ENCODE measurements at regions not wholly inside any gene's neighbourhood (a gene's known extent, or its start where the extent isn't known, plus 50 kb on each side); places are given as distances from the start of the nearest gene placed in this dataset.
"Not testable (repeated sequence)": the region's sequence is repeated elsewhere in the genome, so short reads cannot be mapped to it uniquely, and the experiment has no call there.

DNA sequence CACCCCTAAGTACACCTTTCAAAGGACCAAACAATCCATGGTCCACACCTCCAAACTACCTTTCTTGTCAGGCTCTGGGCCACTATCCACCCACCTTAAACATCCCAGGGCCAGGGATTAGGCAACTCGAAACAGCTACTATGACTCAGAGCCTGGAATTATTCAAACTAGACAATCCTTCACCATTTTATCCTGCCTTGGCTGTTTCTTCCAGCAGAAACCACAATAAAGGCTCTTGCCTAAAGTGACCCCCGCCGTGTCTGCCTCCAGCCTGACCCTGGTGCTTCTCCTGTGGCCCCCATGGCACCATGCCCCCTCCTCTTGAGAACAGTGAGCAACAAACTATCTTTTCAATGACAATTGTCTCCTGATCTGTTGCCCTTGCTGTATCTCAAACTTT is 195.5 kb downstream of the EPM2A start:
- DNase-seq: no peak

DNA sequence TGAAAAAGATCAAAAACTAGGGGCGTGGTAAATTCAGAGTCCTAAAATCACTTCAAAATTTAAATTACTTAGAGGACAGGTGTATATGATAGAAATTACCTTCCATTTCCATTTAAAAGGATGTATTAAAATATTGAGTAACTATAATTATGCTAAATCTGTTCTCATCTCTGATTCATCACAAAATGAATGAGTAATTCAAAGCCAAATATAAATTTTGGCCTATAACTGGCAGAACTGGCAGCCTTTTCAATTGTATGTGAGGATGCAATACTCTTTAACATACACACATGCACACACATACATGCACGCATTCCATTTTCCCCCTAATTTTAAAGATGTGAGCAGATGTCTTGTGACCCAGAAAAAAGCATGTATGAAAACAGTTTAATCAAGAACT is 194.6 kb downstream of the EPM2A start:
- no peak for DNase-seq

DNA sequence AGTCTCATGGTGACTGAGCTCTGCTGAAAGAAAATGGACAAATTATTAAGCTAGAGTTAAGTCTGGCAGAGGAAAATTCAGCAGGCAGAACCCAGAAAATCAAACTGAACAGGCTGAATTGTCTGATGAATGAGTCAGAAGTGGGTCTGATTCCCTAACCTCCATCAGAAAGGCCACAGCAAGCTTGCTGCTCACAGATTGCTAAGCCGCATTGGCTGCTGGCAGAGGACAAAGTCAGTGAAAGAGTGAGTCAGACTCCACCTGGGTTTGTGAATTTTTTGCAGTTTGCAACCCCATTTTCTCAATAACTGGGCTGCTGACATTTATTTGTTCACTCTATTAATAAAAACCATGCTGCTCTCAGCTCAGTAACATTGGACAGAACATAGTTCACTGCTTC is 191.3 kb downstream of the EPM2A start:
- DNase-seq: no peak

DNA sequence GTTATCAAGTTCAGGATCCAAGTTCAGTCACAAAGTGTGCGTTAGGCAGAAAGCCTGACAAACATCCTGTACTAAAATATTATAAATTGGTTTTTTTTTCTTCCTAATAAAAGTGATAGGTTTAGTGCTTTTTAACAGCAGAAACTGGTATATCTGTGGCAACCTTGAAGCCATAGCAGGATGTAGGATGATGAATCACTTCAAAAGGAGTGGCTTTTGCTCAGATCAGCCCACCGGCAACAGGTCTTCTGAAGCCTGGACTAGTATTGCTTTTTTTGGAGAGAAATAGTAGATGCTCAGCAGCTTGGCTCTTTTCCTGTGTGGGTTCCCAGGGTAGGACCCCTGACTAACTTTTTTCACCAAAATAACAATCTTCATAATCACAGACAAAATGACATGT is 190.8 kb downstream of the EPM2A start:
- no peak for DNase-seq

DNA sequence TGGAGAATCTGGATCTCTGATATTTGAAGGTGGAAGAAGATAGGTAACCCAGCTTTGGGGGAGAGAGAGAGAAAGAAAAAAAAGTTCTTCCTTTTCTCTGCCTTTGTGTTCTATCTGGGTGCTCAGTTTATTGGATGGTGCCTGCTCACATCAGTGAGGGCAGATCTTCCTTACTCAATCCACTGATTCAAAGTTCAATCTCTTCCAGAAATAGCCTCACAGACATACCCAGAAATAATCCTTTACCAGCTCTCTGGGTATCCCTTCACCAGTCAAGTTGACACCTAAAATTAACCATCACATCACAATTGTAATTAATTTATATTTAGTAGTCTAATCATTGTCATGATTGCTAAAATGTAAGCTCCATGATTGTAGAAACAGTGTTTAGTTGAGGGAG is 189.1 kb downstream of the EPM2A start:
- DNase-seq: no peak

DNA sequence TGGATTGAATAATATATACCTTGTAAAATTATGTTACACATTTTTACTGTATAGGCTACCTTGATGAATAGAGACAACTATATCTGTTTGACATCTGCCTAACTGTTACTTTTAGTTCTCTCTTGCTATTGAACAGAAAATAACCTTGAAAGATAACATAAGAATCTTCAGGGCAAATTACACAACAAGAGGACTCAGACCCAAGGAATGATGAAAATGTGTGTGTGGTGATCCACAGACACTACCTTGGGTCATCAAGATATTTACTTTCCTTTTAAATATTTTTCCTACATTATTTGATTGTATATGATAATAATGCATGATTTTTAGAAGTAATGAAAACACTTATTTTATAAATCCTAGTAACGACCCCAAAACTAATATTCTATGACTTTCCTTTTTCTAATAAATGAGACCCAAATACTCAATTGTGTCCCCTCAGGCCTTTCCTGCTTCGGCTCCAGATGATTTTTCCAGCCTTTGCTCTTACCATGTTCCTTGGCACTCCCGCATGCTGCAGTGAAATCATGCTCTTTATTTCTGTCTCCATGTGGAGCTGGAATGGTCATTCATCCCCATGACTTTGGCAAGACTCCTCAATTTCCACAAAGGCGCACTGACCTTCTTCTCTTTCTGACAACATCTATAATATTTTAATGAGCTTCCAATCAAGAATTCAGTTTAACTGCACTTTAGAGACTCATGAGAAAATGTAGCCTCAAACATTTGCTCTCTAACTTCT is 187.6 kb downstream of the EPM2A start:
- no peak for DNase-seq

DNA sequence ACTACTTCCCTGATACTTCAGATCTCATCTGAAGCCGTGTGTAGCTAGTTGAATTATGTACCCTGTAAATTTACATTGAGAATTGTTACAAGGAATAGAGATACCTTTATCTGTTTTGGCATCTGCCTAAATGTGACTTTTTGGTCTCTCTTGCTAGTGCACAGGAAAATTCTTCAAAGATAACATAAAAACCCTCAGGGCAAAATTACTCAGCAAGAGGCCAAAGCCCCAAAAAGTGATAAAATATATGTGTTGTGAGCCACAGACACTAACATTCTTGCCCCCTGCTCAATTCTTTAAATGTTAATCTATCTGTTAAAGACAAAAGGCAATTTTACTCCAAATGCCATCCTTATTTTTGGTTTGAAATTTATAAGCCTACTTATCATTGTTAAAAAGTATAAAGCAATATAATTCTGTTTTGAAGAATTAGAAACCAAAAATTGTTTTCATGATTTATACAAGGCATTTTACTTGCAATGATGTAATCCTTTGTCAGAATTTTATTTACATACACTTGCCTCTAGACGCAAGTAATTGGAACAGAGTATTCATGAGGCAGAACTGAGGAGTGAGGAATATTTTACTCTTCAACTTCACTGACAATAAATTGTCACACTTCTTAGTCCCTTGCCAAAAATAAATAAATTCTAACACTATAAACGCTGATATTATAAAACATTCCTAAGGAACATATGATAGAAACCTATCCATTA is 186.2 kb downstream of the EPM2A start:
- DNase-seq: no peak

DNA sequence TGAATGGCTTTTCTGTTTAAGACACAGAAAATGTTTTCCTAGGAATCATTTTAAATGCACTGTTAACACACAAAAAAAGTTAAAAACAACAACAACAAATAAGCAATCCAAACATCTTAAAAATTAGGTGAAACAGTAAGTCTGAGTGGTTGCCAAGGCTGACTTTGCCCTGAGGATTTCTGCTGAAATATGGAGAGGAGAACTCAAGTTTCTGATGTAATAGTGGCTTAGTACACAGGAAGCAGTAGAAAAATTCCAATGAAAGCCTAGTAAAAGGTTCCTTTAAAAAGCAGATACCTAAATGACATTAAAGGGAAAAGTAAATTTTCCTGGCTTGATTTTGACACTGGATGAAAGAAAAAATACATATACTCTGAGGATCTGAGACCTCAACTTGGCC is 184.2 kb downstream of the EPM2A start:
- no peak for DNase-seq

DNA sequence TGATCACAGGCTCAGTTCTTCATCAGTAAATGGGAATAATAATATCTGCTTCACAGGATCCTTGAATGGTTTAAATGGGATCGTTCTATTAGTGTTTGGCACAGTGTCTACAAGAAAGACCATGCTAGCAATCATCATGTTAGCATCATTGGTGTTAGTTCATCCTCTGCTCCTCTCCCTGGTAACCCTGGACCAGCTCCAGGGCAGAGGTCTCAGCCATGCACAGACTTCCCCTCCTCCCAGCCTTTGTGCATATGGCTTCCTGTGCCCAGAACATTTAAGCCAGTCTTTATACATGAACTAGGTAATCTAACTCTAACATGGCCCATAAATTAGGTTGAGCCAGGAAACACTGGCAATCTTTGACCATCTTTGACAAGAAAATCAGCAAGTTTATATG is 180.2 kb downstream of the EPM2A start:
- no peak for DNase-seq

DNA sequence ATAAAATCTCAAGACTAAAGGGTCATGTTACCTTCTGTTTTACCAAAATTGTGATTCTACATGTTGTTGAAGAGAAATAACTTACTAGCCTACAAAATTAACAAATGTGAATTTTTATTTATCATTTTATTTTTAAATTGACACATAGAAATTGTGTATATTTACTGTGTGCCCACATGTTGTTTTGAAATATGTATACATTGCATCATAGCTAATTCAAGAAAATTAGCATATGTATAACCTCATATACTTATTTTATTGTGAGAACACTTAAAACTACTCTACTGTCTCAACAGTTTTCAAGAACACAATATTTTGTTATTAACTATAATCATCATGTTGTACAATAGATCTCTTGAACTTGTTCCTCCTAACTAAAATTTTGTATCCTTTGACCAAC is 177.8 kb downstream of the EPM2A start:
- no peak for DNase-seq

DNA sequence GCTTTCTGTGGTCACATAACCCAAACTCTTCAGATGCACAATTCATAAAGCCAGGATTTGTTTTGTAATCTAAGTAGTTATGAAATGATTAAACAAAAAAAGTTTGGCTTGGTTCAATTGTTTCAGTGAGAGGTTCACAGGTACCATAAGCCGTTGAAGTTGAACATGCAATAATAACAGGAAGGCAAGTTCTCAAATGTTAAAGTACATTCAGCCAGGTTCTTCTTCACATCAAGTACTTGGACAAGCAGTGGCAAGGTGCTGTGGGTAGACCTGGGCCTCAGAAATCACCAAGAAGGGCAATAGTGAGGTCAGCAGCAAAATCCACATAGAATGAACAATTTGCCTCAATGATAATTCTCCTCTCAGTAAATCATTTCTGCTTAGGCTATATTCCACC is 175.5 kb downstream of the EPM2A start:
- DNase-seq: no peak

DNA sequence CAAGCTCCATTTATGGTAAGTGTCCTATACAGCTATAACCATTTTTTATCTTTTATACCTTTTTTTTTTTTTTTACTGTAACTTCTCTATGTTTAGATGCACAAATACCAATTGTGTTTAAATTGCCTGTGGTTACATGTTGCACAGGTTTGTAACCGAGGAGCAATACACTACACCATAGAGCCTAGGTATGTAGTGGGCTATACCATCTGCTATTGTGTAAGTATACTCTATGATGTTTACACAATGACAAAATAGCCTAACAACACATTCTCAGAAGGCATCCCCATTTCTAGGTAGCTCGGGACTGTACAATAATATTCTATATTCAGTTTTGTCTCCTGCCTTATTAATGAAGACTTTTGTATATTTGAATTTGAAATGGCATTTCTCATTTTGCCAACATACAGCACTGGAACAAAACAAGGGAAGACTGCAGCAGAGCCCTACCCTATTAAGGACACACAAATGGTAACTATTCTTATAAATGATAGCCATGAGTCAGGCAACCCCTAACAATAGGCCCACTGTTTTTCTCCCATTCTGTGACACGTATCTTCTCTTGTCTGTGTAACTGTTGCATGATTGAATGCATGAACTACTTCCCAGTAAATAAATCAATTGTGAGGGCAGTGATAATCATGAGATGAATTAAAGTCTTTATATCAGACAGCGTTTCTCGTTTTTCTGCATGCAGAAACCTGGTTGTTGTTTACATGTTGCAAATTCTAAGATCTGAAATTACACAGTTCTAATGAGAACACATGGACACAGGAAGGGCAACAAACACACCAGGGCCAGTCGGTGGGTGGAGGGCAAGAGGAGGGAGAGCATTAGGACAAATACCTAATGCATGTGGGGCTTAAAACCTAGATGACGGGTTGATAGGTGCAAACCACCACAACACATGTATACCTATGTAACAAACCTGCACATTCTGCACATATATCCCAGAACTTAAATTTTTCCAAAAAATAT is 173.9 kb downstream of the EPM2A start:
- DNase-seq: peak; percentile 25

DNA sequence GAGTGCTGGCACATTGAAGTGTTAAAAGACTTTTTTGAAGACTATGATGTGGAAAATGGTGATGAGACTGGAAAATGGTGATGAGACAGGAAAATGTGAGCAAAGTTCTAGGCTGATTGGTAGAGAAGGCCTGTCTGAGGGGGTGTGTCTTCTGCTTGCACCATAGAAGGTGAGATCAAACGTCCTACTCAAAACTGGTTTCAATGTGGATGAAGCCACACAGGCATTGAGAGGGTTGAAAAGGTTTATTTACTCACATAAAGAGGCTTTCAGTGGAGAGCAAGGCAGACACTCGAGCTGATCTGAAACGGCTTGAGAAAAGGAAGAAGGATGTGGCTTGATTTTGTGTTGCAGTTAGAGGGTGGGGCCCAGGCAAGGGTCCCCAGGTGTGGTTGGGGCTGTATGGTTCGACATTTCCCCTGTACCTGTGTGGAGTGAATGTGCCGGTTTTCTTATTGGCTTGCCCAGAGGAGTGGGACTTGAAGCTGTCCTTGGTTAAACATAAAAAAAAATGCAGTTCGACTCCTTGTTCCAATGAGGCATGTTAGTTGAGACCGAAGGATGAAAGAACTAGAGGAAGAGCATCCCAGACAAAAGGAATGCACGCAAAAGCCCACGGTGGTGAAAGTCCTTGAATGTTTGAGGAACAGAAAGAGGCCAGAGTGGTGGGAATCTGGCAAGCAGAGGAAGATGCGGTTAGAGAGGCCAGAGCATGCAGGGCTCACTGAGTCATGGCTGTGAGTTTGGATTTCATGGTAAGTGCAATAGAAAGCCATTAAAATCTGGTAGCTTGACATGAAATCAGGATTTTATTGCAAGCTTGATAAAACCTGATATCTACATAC is 172.3 kb downstream of the EPM2A start:
- no peak for DNase-seq

DNA sequence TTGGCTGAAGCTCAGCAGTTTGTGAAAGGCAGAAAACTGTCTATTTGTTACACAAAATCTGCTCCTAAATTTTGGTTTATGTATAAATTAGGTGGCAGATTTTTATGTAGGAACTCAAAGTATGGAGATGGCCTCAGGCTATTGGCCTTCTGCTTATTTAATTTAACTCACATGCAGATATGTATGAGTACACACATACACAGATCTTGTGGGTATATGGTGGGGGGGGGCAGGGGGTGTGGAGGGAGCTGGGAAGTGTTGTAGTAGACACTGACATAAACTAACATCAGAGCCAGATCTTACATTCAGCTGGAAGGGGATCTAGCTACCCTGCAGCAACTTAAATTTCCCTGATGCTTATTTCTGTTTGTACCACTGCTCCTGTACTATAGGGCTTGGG is 170.8 kb downstream of the EPM2A start:
- DNase-seq: no peak

DNA sequence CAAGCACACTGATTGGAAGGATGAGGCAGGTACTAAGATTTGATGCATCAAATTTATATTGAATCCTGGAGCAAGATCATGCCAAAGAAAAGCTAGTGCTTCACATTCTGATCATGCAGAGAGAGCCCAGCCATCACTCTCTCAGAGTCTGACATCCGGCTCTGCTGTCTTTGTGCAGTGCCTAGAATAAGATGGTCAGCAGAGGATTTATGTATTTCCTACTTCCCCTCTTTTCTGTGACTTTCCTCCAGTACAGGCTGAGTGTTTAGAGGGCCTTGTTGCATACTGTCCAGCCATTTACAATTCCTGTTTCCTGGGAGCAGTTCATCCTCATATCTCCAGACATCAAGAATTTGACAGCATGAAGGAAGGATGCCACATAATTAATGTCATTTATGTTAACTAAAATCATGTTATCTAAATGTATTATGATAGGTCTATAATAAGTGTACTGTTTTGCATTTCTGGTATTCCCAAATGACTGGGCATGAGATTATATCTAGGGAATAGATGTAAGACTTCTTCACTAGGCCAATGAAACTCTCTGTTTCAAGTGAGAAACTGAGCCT is 167.6 kb downstream of the EPM2A start:
- no peak for DNase-seq

DNA sequence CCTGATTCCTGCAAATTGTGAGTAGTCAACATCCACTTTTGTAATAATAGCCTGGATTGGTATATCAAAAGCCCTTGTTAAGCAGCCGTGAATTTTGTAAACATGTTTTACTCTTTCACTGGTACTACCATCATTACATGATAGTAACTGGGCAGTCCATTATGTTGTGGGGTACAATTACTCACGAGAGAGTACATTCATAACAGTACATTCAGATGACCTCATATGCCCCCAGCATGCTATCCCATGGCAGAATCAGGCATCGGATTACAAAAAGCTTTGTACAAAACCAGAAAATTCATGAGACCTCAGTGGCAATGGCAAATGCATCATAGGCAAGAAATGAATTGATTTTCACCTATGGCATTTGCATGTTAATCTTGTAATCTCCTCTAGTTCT is 166.2 kb downstream of the EPM2A start:
- no peak for DNase-seq

DNA sequence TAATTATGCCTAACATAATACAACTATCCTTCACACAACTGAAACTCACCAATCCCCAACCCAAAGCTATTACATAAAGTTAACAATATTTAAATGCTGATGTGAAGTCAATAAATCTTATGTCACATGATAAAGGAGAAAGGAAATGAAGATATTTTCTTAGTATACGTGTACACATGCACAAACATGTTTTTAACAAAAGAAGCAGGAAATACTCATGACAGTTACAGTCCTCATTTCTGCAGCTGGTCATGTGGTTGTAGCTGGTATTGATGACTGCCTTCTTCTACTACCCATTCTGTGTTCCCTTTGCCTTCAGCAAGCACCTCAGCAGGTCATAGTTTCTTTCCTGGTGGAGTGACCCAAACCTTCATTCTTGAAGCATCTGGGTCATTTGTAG is 165.0 kb downstream of the EPM2A start:
- DNase-seq: not testable (repeated sequence)

DNA sequence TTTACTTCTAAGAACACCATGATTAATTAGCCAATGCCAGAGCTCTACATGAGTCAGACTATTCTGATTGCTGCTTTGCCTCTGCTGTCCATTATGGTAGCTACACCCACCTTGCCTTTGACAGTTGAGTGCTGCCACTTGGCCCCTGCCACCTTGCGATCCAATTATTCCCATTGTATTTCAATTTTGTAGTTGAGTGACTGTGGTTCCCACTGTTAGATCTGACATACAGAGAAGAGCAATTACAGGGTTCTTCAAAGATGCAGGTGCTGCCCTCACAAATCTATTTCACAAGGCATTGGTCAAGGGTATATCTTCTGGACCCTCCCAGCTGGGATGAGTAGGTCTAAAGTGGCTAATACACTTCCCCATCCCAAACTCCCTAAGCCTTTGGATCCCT is 161.1 kb downstream of the EPM2A start:
- not testable (repeated sequence) for DNase-seq
